Skin epidermis (tissue), 12 donors: ENCODE measurements at regions not wholly inside any gene's neighbourhood (a gene's known extent, or its start where the extent isn't known, plus 50 kb on each side); places are given as distances from the start of the nearest gene placed in this dataset.

Experiments used
- H3K27ac ChIP-seq, 21 experiments: fragments of 200-600 bp; sonication (generic) in 11 of 21; one replicate each; pipeline ENCODE4 v1.5.0; 2020; ENCODE audit warnings: mild to moderate bottlenecking in 3 of 21, inconsistent platforms in 2 of 21, moderate library complexity in 2 of 21
- H3K4me3 ChIP-seq, 7 experiments: fragments of 200-600 bp; sonication (generic) in 2 of 7; one replicate each; pipeline ENCODE4 v1.5.0; 2020; ENCODE audit warnings: inconsistent platforms in 2 of 7, mild to moderate bottlenecking in 2 of 7, moderate library complexity in 1 of 7

GRCh38 chr9:95763983-95764382 lies 111.5 kb upstream of the ERCC6L2 start:
- Histone ChIP-seq H3K27ac (peak overlapping the region in 1 of 21 experiments; percentile 67), H3K4me3 (no peak overlapping the region)

GRCh38 chr9:95763006-95763405 lies 112.5 kb upstream of the ERCC6L2 start:
- no peak overlapping the region for H3K27ac ChIP-seq
- no peak overlapping the region for H3K4me3 ChIP-seq

GRCh38 chr9:95762322-95762721 lies 113.2 kb upstream of the ERCC6L2 start:
- H3K27ac ChIP-seq = no peak overlapping the region
- H3K4me3 ChIP-seq = no peak overlapping the region

- H3K27ac ChIP-seq = no peak overlapping the region
- no peak overlapping the region for H3K4me3 ChIP-seq
Observed at GRCh38 chr9:95760791-95761190, 114.7 kb upstream of the ERCC6L2 start.

- Histone ChIP-seq H3K27ac (peak overlapping the region in 3 of 21 experiments; percentile 16 to 38 (median 21)), H3K4me3 (no peak overlapping the region)
Observed at GRCh38 chr9:95757439-95757838, 118.1 kb upstream of the ERCC6L2 start.

- H3K27ac ChIP-seq = peak overlapping the region in 4 of 21 experiments; percentile 16 to 39 (median 30)
Observed at GRCh38 chr9:95756986-95757385, 118.5 kb upstream of the ERCC6L2 start.

GRCh38 chr9:95756101-95756500 lies 119.4 kb upstream of the ERCC6L2 start:
- H3K4me3 ChIP-seq = no peak overlapping the region
- no peak overlapping the region for H3K27ac ChIP-seq

More at GRCh38 chr9:95756986-95757385, 118.5 kb upstream of the ERCC6L2 start:
- H3K4me3 ChIP-seq = no peak overlapping the region

GRCh38 chr9:95755421-95755730 lies 120.1 kb upstream of the ERCC6L2 start:
- Histone ChIP-seq H3K27ac (peak overlapping the region in 1 of 21 experiments; percentile 21), H3K4me3 (no peak overlapping the region)

- H3K4me3 ChIP-seq = no peak overlapping the region
- peak overlapping the region in 2 of 21 experiments; percentile 2 to 11 for H3K27ac ChIP-seq
Observed at GRCh38 chr9:95754533-95755420, 120.7 kb upstream of the ERCC6L2 start.

GRCh38 chr9:95753762-95754465 lies 121.6 kb upstream of the ERCC6L2 start:
- H3K4me3 ChIP-seq = no peak overlapping the region
- H3K27ac ChIP-seq = peak overlapping the region in 2 of 21 experiments; percentile 12 to 50

- no peak overlapping the region for H3K27ac ChIP-seq
- no peak overlapping the region for H3K4me3 ChIP-seq
Observed at GRCh38 chr9:95752129-95752731, 123.3 kb upstream of the ERCC6L2 start.

- Histone ChIP-seq H3K27ac (no peak overlapping the region), H3K4me3 (no peak overlapping the region)
Observed at GRCh38 chr9:95751520-95751790, 124.0 kb upstream of the ERCC6L2 start.

- Histone ChIP-seq H3K27ac (no peak overlapping the region), H3K4me3 (no peak overlapping the region)
Observed at GRCh38 chr9:95750725-95751519, 124.6 kb upstream of the ERCC6L2 start.

GRCh38 chr9:95749493-95749892 lies 126.0 kb upstream of the ERCC6L2 start:
- H3K27ac ChIP-seq = no peak overlapping the region

GRCh38 chr9:95746408-95747180 lies 128.9 kb upstream of the ERCC6L2 start:
- H3K4me3 ChIP-seq = no peak overlapping the region
- H3K27ac ChIP-seq = no peak overlapping the region

More at GRCh38 chr9:95749493-95749892, 126.0 kb upstream of the ERCC6L2 start:
- no peak overlapping the region for H3K4me3 ChIP-seq

- no peak overlapping the region for H3K4me3 ChIP-seq
Observed at GRCh38 chr9:95742821-95743220, 132.7 kb upstream of the ERCC6L2 start.

GRCh38 chr9:95741631-95742030 lies 133.9 kb upstream of the ERCC6L2 start:
- peak overlapping the region in 1 of 21 experiments; percentile 48 for H3K27ac ChIP-seq
- no peak overlapping the region for H3K4me3 ChIP-seq

More at GRCh38 chr9:95742821-95743220, 132.7 kb upstream of the ERCC6L2 start:
- H3K27ac ChIP-seq = no peak overlapping the region

- Histone ChIP-seq H3K4me3 (no peak overlapping the region), H3K27ac (peak overlapping the region in 1 of 21 experiments; percentile 48)
Observed at GRCh38 chr9:95740217-95741004, 135.1 kb upstream of the ERCC6L2 start.
